ENCODE measurements at regions not wholly inside any gene's neighbourhood (a gene's known extent, or its start where the extent isn't known, plus 50 kb on each side); places are given as distances from the start of the nearest gene placed in this dataset.

DNA sequence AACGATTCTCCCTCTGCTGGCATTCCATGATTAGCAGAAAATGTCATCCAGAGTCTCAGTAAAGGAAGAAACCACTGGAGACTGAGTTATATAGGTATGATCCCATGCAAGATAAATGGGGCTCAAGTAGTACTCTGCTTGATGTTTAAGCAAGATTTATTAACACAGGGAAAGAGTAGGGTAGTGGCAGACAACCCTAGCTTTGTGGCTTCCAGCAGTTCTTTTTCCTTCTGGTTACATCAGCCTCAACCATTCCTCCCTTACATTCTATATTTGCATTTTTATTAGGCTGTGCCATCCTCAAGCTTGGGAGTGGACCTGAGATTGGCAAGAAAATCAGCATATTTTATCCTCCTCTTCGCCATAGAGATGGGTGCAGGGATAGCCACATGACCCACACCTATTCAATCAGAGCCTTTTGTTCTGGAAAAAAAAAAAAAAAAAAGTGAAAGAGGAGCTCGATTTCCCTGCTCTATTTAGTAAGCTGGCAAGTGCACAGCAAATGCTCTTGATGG lies 402.1 kb downstream of the ZNF536 start:
- 61% methylated on average over 3 of the region's 3 CpGs for WGBS
- DNase-seq (ENCODE audit: extremely low spot score), result no peak
- no peak overlapping the region for H3K27ac ChIP-seq (ENCODE audit: low read depth)

DNA sequence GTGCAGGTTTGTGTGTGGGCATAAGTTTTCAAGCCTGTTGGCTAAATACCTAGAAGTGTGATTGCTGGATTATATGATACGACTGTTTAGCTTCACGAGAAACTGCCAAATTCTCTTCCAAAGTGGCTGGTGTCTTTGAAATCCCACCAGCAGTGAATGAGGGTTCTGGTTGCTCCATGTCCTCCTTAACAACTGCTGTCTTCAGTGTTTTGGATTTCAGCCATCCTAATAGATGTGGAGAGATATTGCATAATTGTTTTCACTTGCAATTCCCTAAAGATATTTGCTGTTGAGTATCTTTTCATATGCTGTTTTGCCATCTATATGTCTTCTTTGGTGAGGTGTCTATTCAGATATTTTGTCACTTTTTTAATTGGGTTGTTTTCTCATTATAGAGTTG lies 390.5 kb downstream of the ZNF536 start:
- 47% methylated on average over 2 of the region's 2 CpGs for WGBS
- no peaks in the 10 kb centered on the region for H3K4me1 ChIP-seq (ENCODE audit: insufficient read depth)
- H3K27ac ChIP-seq (ENCODE audit: low read depth), result no peak overlapping the region
- H3K4me3 ChIP-seq (ENCODE audit: low read depth, low read length), result no peak overlapping the region
- H3K36me3 ChIP-seq (ENCODE audit: insufficient read depth), result no peaks in the 10 kb centered on the region
- no peak for DNase-seq (ENCODE audit: extremely low spot score)

More for the DNA sequence above, 402.1 kb downstream of the ZNF536 start:
- Histone ChIP-seq H3K36me3 (ENCODE audit: insufficient read depth) (no peaks in the 10 kb centered on the region), H3K4me3 (ENCODE audit: low read depth, low read length) (no peak overlapping the region), H3K4me1 (ENCODE audit: insufficient read depth) (no peaks in the 10 kb centered on the region)

DNA sequence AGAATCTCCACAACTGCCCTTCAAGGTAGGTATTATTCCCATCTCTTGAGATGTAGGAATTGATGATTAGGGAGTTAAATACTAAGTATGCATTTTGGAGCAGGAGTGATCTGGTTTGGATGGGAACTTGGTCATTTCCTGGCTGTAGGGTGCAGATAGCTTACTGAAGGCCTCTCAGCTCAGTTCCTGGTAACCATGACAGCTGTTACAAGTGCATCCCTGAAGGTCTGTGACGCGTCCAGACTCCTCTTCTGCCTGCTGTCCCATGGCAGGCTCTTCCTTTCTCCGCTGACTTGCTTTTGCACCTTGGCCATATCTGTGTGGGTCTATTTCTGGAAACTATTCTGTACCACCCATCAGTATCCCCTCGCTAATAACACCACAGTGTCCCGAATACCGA lies 387.8 kb downstream of the ZNF536 start:
- no peak for DNase-seq (ENCODE audit: extremely low spot score)
- 88% methylated on average over 6 of the region's 6 CpGs for WGBS

DNA sequence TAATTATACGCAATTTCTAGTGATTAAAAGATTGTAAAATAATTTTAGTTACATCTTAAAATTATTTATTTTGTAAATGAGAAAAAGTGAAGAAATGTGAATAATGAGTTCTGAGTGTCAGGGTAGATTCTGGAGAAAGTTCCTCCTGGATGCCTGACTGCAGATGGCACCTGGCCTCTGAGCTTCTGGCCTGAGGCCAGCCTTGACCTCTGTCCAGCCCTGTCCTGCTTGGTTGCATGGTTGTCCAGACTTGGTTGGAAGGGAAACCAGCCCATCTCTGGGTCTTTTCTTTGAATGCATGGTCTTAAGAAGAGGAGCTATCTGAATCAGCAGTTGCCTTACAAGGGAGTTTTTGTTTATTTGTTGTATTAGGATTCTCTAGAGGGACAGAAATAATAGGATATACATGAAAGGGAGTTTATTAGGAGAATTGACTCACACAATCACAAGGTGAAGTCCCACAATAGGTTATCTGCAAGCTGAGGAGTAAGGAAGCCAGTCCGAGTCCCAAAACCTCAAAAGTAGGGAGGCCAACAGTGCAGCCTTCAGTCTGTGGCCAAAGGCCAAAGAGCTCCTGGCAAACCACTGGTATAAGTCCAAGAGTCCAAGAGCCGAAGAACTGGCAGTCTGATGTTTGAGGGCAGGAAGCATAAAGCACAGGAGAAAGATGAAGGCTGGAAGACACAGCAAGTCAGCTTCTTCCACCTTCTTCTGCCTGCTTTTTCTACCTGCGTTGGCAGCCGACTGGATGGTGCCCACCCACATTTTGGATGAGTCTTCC lies 385.8 kb downstream of the ZNF536 start:
- no peaks in the 10 kb centered on the region for H3K4me1 ChIP-seq (ENCODE audit: insufficient read depth)
- no peak overlapping the region for H3K4me3 ChIP-seq (ENCODE audit: low read depth, low read length)
- H3K36me3 ChIP-seq (ENCODE audit: insufficient read depth), result no peaks in the 10 kb centered on the region
- H3K27ac ChIP-seq (ENCODE audit: low read depth), result no peak overlapping the region
- WGBS, result 87% methylated on average over 5 of the region's 5 CpGs
- no peak for DNase-seq (ENCODE audit: extremely low spot score)

More for the DNA sequence above, 387.8 kb downstream of the ZNF536 start:
- Histone ChIP-seq H3K36me3 (ENCODE audit: insufficient read depth) (no peaks in the 10 kb centered on the region), H3K27ac (ENCODE audit: low read depth) (no peak overlapping the region), H3K4me3 (ENCODE audit: low read depth, low read length) (no peak overlapping the region), H3K4me1 (ENCODE audit: insufficient read depth) (no peaks in the 10 kb centered on the region)

DNA sequence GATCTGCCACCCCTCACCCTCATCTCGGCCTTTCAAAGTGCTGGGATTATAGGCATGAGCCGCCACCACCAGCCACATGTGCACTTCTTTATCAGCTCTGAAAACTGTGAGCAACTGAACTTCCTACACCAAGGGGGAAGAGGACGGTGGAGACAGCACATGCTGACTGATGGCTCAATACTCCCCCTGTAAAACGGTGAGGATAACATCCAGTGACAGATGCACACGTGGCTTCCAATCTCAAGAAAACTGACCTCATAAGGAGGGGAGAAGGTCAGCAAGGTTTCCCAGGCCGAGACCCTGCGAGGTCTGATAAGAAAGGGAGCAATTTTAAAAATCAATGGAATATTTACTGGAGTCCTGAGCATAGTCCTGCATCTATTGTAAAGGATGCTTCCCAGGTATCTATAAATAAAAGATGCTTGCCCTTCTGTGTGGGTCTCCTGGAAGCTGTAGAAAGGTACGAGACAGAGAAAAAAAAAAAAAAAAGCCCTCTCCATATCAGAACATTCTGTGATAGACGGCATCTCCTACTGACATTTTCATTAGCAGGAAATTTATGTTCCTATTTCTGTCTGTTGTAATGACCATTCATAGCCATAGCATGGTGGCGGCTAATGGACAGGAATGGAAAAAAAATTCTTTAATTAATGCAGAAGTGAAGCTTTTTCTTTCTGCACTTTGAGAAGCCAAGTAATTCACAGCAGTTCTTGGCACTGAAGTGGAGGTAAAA lies 385.1 kb downstream of the ZNF536 start:
- H3K27ac ChIP-seq (ENCODE audit: low read depth), result no peak overlapping the region
- no peaks in the 10 kb centered on the region for H3K36me3 ChIP-seq (ENCODE audit: insufficient read depth)
- WGBS, result 66% methylated on average over 10 of the region's 10 CpGs
- DNase-seq (ENCODE audit: extremely low spot score), result no peak
- no peak overlapping the region for H3K4me3 ChIP-seq (ENCODE audit: low read depth, low read length)
- no peaks in the 10 kb centered on the region for H3K4me1 ChIP-seq (ENCODE audit: insufficient read depth)

DNA sequence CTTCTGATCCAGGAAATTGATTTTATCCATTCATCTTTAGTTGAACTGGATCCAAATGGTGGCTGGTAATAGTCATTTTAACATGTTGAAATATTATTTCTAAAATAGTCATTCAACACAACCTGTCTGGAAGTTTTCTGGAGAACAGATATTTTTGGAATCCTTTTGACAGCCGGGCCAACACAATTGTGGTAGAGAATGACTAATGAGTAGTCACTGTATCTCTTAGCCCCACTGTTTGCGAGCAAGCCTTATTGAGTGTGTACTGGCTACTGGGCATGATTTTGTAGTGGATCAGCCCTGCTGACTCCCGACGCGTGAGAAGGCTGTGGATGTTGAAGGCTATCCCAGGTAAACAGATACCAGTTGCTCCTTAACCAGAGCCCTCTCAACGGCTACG lies 383.4 kb downstream of the ZNF536 start:
- WGBS, result 94% methylated on average over 7 of the region's 7 CpGs
- no peak for DNase-seq (ENCODE audit: extremely low spot score)

DNA sequence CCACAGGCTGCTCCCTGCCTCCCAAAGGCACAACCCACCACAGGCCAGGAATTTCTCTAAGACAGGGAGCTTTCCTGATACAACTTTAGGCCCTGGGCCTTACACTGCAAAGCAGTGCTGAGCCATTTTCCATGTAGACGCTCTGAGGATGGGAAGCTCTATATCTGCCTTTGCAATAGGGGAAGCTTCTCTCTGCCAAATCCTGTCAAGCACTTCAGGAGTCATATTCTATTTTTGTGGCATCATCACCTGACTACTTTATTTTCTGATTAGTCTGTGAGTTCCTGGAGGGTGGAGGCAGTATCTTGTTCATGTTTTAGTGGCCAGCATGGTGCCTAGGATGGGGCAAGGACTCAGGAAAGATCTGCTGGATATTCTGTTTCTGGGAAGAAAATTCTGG lies 382.0 kb downstream of the ZNF536 start:
- Histone ChIP-seq H3K27ac (ENCODE audit: low read depth) (no peak overlapping the region), H3K4me1 (ENCODE audit: insufficient read depth) (no peaks in the 10 kb centered on the region), H3K36me3 (ENCODE audit: insufficient read depth) (no peaks in the 10 kb centered on the region), H3K4me3 (ENCODE audit: low read depth, low read length) (no peak overlapping the region)
- WGBS, result 76% methylated on average over 1 of the region's 1 CpG
- no peak for DNase-seq (ENCODE audit: extremely low spot score)

More for the DNA sequence above, 383.4 kb downstream of the ZNF536 start:
- Histone ChIP-seq H3K36me3 (ENCODE audit: insufficient read depth) (no peaks in the 10 kb centered on the region), H3K27ac (ENCODE audit: low read depth) (no peak overlapping the region), H3K4me3 (ENCODE audit: low read depth, low read length) (no peak overlapping the region), H3K4me1 (ENCODE audit: insufficient read depth) (no peaks in the 10 kb centered on the region)

DNA sequence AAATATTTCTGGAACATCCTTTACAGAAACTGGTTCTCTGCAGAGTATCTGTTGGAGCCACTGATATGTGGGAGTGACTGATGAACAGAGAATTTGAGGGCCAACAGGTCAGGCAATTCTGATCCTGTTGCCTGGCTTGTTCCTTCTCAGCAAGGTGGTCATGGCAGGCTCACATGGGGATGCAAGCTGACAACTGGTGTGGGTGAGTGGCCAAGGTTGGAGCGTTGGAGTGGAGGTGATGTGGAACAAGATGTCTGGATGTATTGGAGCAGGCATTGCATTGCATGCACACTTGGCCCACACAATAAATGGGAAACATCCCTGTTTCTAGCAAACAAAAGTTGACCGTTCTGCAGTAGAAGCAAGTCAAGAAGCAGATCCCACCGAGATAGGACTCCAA lies 380.7 kb downstream of the ZNF536 start:
- Histone ChIP-seq H3K36me3 (ENCODE audit: insufficient read depth) (no peaks in the 10 kb centered on the region), H3K4me1 (ENCODE audit: insufficient read depth) (no peaks in the 10 kb centered on the region), H3K27ac (ENCODE audit: low read depth) (no peak overlapping the region), H3K4me3 (ENCODE audit: low read depth, low read length) (no peak overlapping the region)
- DNase-seq (ENCODE audit: extremely low spot score), result no peak
- 89% methylated on average over 3 of the region's 3 CpGs for WGBS

DNA sequence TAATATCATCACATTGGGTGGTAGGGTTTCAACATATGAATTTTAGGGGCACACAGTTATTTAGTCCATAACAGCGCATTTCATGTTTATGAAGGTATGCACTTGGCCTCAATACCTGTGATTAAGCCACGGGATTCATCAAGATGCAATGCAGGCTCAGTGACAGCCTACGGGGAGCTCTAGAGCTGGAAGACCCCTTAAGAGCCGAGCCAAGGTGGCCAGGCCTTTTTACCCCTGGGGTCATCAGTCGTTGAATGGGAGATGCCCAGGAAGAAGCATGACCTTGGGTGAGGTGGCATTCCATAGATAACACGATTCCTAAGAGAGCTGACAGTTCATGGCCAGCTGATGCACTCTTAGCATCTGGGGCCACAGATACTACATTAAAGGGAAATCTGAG lies 380.0 kb downstream of the ZNF536 start:
- H3K4me3 ChIP-seq (ENCODE audit: low read depth, low read length), result no peak overlapping the region
- H3K36me3 ChIP-seq (ENCODE audit: insufficient read depth), result no peaks in the 10 kb centered on the region
- H3K4me1 ChIP-seq (ENCODE audit: insufficient read depth), result no peaks in the 10 kb centered on the region
- no peak overlapping the region for H3K27ac ChIP-seq (ENCODE audit: low read depth)
- 84% methylated on average over 6 of the region's 6 CpGs for WGBS
- no peak for DNase-seq (ENCODE audit: extremely low spot score)

DNA sequence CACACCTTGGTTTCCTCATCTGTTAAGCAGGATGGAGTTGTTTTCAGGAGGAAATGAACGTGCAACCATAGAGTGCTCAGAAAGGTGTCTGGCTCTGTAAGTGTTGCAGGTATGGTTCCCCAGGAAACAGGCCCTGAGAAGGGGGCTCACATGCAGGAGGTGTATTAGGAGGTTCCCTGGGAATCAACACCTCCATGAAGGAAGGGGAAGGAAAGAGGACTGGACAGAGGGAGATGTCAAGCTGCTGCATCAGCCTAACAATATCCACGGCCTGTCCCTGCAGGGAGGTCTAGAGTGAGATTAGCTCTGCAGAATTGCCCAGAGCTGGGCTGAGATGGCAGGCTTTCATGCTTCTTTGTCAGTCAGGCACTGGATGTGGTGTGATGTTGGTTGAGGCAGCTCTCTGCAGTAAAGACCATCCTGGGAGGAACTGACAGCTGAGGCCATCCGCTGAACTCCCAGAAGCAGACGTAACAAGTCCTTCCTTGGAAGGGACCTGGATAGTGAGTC lies 373.3 kb downstream of the ZNF536 start:
- 92% methylated on average over 4 of the region's 4 CpGs for WGBS
- no peak overlapping the region for H3K4me3 ChIP-seq (ENCODE audit: low read depth, low read length)
- H3K27ac ChIP-seq (ENCODE audit: low read depth), result no peak overlapping the region
- DNase-seq (ENCODE audit: extremely low spot score), result no peak
- H3K4me1 ChIP-seq (ENCODE audit: insufficient read depth), result no peaks in the 10 kb centered on the region
- no peaks in the 10 kb centered on the region for H3K36me3 ChIP-seq (ENCODE audit: insufficient read depth)

DNA sequence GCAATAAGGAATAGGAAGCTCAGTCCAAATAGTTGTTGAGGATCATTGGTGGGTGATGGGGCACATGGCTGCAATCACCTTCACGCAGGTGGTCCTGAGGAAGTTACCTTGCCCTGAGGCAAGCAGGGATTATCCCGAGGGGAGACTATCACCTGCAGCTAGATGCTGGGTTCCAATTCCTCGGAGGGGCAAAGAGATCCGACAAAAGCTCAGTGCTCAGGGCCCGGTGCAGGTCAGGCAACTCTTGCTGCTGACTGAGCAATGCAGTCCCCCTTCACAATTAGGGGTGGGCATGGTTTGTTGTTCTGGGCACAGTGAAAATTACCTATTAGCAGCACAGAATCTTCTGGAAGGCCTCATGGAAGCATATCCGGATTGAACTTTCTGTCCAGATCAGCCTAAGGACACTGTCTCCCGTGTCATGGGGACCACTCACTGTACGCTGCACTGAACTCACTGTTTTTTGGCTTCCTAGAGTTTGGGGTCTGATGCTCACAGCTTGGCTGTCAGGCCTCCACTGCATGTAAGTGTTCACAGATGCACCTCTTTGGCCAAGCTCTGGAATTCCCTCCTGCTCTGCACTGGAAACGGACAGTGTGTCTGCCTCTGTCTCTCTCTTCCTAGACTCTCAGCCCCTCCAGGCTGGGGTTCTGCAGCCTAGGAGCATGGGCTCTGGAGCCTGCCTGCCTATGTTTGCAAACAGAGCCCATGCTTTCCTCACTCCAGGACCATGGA lies 372.7 kb downstream of the ZNF536 start:
- WGBS, result 98% methylated on average over 9 of the region's 9 CpGs
- no peaks in the 10 kb centered on the region for H3K4me1 ChIP-seq (ENCODE audit: insufficient read depth)
- H3K27ac ChIP-seq (ENCODE audit: low read depth), result no peak overlapping the region
- H3K36me3 ChIP-seq (ENCODE audit: insufficient read depth), result no peaks in the 10 kb centered on the region
- no peak overlapping the region for H3K4me3 ChIP-seq (ENCODE audit: low read depth, low read length)
- DNase-seq (ENCODE audit: extremely low spot score), result no peak

DNA sequence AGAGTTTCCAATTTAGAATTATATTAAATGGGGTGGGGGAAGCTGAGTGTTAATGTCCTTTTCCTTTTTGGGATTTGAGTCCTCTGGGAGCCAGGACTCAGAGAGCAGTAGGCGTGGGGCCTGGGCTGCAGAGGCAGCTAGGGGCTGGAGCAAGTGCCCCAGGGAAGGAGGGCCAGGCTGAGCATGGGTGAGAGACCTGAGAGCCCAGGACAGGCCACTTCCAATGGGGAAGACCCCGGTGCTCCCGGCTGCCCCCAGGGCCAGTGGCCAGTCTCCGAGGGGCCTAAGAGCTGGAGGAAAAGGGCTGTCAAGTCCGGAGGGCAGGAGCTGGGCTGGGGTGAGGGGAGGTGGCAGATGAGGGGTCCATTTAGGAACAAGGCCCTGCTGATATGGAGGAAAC lies 371.5 kb downstream of the ZNF536 start:
- no peak for DNase-seq (ENCODE audit: extremely low spot score)
- WGBS, result 92% methylated on average over 5 of the region's 5 CpGs
- H3K4me1 ChIP-seq (ENCODE audit: insufficient read depth), result no peaks in the 10 kb centered on the region
- no peaks in the 10 kb centered on the region for H3K36me3 ChIP-seq (ENCODE audit: insufficient read depth)
- H3K27ac ChIP-seq (ENCODE audit: low read depth), result no peak overlapping the region
- H3K4me3 ChIP-seq (ENCODE audit: low read depth, low read length), result no peak overlapping the region

DNA sequence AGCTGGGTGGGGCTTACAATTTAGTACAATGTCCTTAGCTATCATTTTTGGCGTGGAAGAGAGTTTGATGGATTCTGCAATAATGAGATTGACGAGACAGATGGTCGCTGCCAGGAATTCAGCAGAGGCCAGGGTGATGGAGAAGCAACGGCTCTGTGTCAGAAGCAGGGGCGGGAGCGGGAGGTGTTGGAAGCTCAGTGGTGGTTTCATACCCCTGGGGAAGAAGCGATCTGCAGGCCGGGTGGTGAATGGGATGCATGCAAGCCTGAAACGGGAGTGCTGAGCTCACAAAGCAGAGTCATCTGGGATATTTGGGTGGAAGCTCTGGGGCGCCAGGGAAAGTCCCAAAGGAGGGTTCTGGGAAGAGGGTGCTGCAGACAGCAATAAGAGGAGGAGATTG lies 370.8 kb downstream of the ZNF536 start:
- Histone ChIP-seq H3K4me3 (ENCODE audit: low read depth, low read length) (no peak overlapping the region), H3K36me3 (ENCODE audit: insufficient read depth) (no peaks in the 10 kb centered on the region), H3K27ac (ENCODE audit: low read depth) (no peak overlapping the region), H3K4me1 (ENCODE audit: insufficient read depth) (no peaks in the 10 kb centered on the region)
- WGBS, result 76% methylated on average over 10 of the region's 10 CpGs
- DNase-seq (ENCODE audit: extremely low spot score), result no peak

Measured in urinary bladder (tissue), 3 donors.